Glomerular endothelial cell (primary cell): ENCODE measurements at regions not wholly inside any gene's neighbourhood (a gene's known extent, or its start where the extent isn't known, plus 50 kb on each side); places are given as distances from the start of the nearest gene placed in this dataset.

Experiments
- DNase-seq: peaks from one replicate; pipeline ENCODE4 v3.0.0-alpha.2; 2011; ENCODE audit warnings: low read depth, low spot score; ENCODE audit errors: extremely low read depth

GRCh38 chr11:134532131-134532920 is 120.3 kb upstream of the B3GAT1 start:
- DNase-seq, result no peak

DNA sequence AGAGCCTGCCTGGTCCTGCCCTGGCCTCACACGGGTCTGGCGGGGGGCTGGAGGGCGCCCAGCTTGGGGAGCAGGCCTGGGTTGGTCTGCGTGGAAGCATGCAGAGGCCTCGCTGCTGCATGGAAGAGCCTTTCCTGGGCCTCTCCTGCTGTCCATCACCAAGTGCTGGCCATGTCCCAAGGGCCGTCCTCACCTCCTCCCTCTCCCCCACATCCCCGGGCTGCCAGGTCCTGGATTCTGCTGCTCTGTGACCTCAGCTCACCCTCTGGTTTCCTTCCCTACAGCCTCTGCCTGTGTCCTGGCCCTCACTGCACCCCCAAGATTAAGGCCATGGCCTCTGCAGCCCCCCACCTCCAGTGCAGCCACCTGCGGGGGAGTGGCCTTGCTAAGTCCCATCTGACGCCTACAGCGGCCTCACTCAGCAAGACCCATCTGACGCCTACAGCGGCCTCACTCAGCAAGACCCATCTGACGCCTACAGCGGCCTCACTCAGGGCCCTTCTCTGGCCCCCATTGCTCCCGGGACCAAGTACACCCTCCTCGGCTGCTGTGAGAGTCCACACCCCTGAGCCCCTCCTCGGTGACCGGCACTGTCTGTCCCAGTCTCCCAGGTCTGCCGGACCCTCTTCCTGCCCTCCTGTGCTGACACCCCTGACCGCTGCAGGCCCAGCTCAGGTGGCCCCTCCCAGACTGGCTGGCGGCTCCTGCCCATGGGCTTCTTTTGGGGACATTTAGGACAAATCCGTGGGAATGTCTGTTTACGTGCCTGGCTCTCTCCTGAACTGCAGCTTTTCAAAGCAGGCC is 119.5 kb upstream of the B3GAT1 start:
- DNase-seq, result no peak

- no peak for DNase-seq
Observed at GRCh38 chr11:134530636-134531326, 118.7 kb upstream of the B3GAT1 start.

- DNase-seq, result no peak
Observed at GRCh38 chr11:134529212-134530096, 117.4 kb upstream of the B3GAT1 start.

DNA sequence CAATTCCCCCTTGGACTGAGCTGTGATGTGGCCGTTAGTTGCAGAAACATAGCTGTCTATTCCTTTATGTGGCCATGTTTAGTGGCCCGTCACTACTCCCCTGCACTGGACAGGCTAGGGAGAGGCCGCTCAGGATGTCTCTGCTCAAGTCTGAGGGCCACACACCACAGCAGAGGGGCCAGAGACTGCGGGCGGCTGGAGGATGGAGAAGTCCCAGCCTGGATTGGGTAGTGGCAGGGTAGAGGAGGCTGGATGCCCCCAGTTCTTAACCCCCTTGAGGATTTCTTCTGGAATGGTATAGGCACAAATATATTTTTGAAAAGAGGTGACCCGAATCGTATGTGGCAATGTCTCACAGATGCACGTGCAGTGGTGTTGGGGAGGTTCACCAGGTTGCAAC is 116.4 kb upstream of the B3GAT1 start:
- DNase-seq, result no peak

- no peak for DNase-seq
Observed at GRCh38 chr11:134527382-134528243, 115.6 kb upstream of the B3GAT1 start.

- DNase-seq, result no peak
Observed at GRCh38 chr11:134524896-134525845, 113.1 kb upstream of the B3GAT1 start.

DNA sequence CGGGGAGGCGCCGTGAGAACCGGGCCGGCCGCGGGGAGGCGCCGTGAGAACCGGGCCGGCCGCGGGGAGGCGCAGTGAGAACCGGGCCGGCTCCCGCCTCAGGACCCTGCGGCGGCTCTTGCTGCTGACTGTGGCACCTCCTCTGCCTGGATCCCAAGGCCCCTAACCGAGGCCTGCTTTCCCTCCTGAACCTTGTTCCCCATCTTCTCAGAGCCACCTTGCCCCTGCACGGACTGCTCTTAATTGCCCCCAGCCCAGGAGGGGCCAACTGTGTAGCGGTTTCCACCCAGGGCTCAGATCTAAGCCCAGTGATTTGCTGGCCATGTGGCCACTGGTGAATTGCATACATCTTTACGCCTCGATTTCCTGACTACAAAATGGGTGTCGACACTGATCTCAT is 112.2 kb upstream of the B3GAT1 start:
- DNase-seq, result no peak

GRCh38 chr11:134522782-134523570 is 110.9 kb upstream of the B3GAT1 start:
- no peak for DNase-seq

- no peak for DNase-seq
Observed at GRCh38 chr11:134521452-134522289, 109.6 kb upstream of the B3GAT1 start.

GRCh38 chr11:134521001-134521400 is 109.0 kb upstream of the B3GAT1 start:
- no peak for DNase-seq

DNA sequence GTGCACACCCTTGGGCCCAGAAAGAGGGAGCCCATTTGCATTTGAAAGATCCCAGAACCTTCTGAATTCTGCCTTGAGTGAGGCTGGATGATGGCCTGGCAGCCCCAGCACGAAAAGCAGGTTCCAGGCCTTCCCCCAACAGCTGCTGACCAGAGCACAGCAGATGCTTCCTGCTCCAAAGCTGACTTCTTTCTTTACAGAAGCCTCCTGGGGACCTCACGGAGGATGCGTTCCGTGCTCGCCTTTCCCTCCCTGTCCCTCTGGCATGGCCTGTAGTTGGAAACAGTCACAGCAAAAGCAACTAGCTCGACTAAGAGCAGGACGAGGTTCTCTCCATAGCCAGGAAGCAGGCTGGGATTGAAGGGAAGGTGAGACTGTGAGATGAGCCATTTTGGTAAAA is 107.7 kb upstream of the B3GAT1 start:
- no peak for DNase-seq

GRCh38 chr11:134519390-134519750 is 107.3 kb upstream of the B3GAT1 start:
- no peak for DNase-seq

- DNase-seq, result no peak
Observed at GRCh38 chr11:134518616-134519389, 106.8 kb upstream of the B3GAT1 start.

DNA sequence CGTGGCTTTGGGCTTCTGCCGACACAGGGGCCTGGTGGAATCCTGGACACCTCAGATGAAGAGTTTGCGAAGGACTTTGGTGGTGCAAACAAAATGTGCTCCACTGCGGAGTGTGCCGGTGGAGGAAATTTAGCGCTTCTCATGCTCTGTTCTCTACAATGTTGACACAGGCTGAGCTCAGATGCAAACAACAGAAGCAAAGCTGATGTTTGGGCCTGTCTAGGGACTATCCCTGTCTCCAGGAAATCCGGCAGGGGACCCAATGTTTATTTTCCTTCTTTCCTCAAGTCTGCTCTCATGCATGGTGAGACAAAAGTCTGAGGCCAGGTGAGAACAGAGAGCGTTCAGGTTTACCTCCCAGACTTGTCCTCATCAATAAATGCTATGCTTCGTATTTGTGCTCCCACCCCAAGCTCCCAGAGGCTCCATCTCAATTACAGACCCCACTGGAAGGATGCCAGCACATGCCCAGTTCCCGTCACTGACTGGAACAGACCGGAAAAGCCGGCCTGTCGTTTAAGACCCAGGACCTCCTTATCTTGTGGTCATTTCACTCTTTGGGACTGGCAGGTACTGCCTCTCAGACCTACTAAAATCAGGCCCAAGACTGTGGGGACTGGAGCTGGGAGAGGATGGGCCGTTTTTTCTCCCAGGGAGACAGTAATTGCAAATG is 105.7 kb upstream of the B3GAT1 start:
- DNase-seq, result no peak

DNA sequence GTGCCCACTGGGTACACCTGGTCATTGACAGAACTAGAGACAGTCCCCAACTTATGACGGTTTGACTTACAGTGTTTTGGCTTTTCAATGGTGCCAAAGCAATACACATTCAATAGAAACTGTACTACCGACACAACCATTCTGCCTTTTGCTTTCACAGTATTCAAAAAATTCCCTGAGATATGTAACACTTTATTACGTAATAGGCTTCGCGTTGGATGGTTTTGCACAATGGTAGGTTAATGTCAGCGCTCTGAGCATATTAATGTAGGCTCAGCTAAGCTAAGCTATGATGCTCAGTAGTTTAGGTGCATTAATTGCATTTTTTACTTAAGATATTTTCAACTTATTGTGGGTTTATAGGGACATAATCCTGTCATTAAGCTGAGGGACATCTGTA is 105.1 kb upstream of the B3GAT1 start:
- no peak for DNase-seq
